ENCODE measurements at regions not wholly inside any gene's neighbourhood (a gene's known extent, or its start where the extent isn't known, plus 50 kb on each side); places are given as distances from the start of the nearest gene placed in this dataset.

DNA sequence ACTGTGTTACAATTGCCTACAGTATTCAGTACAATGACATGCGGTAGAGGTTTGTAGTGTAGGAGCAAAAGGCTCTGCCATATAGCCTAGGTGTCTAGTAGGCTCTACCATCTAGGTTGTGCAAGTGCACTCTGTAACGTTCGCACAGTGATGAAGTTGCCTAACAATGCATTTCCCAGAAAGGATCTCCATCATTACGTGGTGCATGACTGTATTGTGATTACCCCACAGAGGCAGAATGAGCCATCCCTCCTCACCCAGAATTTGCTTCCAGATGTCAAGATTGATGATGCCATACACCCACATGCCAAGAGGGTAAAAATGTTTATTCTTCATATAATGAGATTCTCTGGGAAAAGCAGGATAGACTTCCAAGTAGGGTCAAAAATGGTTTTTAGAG, 199.3 kb upstream of the CTTNBP2NL start:
- TF ChIP-seq, protein P1, sequence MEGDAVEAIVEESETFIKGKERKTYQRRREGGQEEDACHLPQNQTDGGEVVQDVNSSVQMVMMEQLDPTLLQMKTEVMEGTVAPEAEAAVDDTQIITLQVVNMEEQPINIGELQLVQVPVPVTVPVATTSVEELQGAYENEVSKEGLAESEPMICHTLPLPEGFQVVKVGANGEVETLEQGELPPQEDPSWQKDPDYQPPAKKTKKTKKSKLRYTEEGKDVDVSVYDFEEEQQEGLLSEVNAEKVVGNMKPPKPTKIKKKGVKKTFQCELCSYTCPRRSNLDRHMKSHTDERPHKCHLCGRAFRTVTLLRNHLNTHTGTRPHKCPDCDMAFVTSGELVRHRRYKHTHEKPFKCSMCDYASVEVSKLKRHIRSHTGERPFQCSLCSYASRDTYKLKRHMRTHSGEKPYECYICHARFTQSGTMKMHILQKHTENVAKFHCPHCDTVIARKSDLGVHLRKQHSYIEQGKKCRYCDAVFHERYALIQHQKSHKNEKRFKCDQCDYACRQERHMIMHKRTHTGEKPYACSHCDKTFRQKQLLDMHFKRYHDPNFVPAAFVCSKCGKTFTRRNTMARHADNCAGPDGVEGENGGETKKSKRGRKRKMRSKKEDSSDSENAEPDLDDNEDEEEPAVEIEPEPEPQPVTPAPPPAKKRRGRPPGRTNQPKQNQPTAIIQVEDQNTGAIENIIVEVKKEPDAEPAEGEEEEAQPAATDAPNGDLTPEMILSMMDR (IDR thresholded peaks at IDR 0.05): no peak
- no peak for TF ChIP-seq EZH2 (IDR thresholded peaks at IDR 0.05; ENCODE audit: borderline replicate concordance, insufficient read depth, low read depth, low read length, poor library complexity, severe bottlenecking)
